SU-DHL-6 (cell line): ENCODE measurements at regions not wholly inside any gene's neighbourhood (a gene's known extent, or its start where the extent isn't known, plus 50 kb on each side); places are given as distances from the start of the nearest gene placed in this dataset.

Source experiments
- CTCF ChIP-seq: fragments of 200-600 bp; sonication (generic); IDR thresholded peaks from one replicate; pipeline ENCODE4 v1.5.1; 2017; ENCODE audit warnings: antibody characterized with exemption, mild to moderate bottlenecking, low read length, moderate library complexity; ENCODE audit not compliant: insufficient read depth, poor library complexity, severe bottlenecking
- EZH2phosphoT487 ChIP-seq: fragments of 200-600 bp; sonication (generic), shearing (Covaris generic); conservative IDR thresholded peaks from 2 replicates; pipeline ENCODE4 v1.6.1; 2018; ENCODE audit warnings: mild to moderate bottlenecking, antibody characterized with exemption, low read length, moderate library complexity, mixed read lengths

GRCh38 chr9:76559286-76559685, 100.3 kb downstream of the GCNT1 start:
- TF ChIP-seq CTCF (no peak), EZH2phosphoT487 (no peak)
